GM23248 (cell line): ENCODE measurements at regions not wholly inside any gene's neighbourhood (a gene's known extent, or its start where the extent isn't known, plus 50 kb on each side); places are given as distances from the start of the nearest gene placed in this dataset.

Source experiments
- DNase-seq: peaks from one replicate; pipeline ENCODE4 v3.0.0-alpha.2; 2015
- H2AFZ ChIP-seq: fragments of 200-600 bp; sonication (generic); 2 replicates; pipeline ENCODE4 v1.6.1; 2016; ENCODE audit warnings: antibody characterized with exemption
- H3F3A ChIP-seq: fragments of 200-600 bp; sonication (generic); 2 replicates; pipeline ENCODE4 v1.6.1; 2016; ENCODE audit warnings: mild to moderate bottlenecking, antibody characterized with exemption, mixed run types; ENCODE audit not compliant: insufficient read depth
- H3K27ac ChIP-seq: fragments of 200-600 bp; sonication (generic); 2 replicates; pipeline ENCODE4 v1.5.1; 2016; ENCODE audit warnings: mild to moderate bottlenecking
- H3K27me3 ChIP-seq: fragments of 200-600 bp; sonication (generic); replicated peaks from 2 replicates; pipeline ENCODE4 v1.6.1; 2016; ENCODE audit warnings: mild to moderate bottlenecking; ENCODE audit not compliant: insufficient read depth
- H3K36me3 ChIP-seq: fragments of 200-600 bp; sonication (generic); 2 replicates; pipeline ENCODE4 v1.6.1; 2016; ENCODE audit warnings: low read depth, mild to moderate bottlenecking
- H3K4me1 ChIP-seq: fragments of 200-600 bp; sonication (generic); 2 replicates; pipeline ENCODE4 v1.6.1; 2016; ENCODE audit warnings: mild to moderate bottlenecking; ENCODE audit not compliant: insufficient read depth
- H3K4me2 ChIP-seq: fragments of 200-600 bp; sonication (generic); one replicate; pipeline ENCODE4 v1.6.1; 2016; ENCODE audit warnings: mild to moderate bottlenecking; ENCODE audit not compliant: unreplicated experiment
- H3K4me3 ChIP-seq: fragments of 200-600 bp; sonication (generic); 2 replicates; pipeline ENCODE4 v1.5.1; 2016; ENCODE audit warnings: mild to moderate bottlenecking
- H3K79me2 ChIP-seq: fragments of 200-600 bp; sonication (generic); 2 replicates; pipeline ENCODE4 v1.6.1; 2016; ENCODE audit warnings: mild to moderate bottlenecking; ENCODE audit not compliant: insufficient read depth
- H3K9ac ChIP-seq: fragments of 200-600 bp; sonication (generic); 2 replicates; pipeline ENCODE4 v1.6.1; 2016; ENCODE audit warnings: mild to moderate bottlenecking
- H3K9me2 ChIP-seq: fragments of 200-600 bp; sonication (generic); 2 replicates; pipeline ENCODE4 v1.6.1; 2016; ENCODE audit warnings: mixed run types, mild to moderate bottlenecking, moderate library complexity; ENCODE audit not compliant: insufficient read depth
- H3K9me3 ChIP-seq: fragments of 200-600 bp; sonication (generic); one replicate; pipeline ENCODE4 v1.6.1; 2017; ENCODE audit warnings: low read depth
- H4K20me1 ChIP-seq: fragments of 200-600 bp; sonication (generic); 2 replicates; pipeline ENCODE4 v1.6.0; 2016; ENCODE audit not compliant: insufficient read depth
- EZH2 ChIP-seq: fragments of 200-600 bp; sonication (generic); IDR thresholded peaks from 2 replicates; pipeline ENCODE4 v1.6.1; 2018; ENCODE audit warnings: antibody characterized with exemption, mild to moderate bottlenecking; ENCODE audit not compliant: insufficient read depth, poor library complexity, severe bottlenecking
- EZH2phosphoT487 ChIP-seq: fragments of 200-600 bp; sonication (generic); IDR thresholded peaks from 2 replicates; pipeline ENCODE4 v1.6.1; 2018; ENCODE audit warnings: antibody characterized with exemption, moderate library complexity, mild to moderate bottlenecking, low read depth; ENCODE audit not compliant: insufficient read depth
- WGBS, 2 experiments: methylation state at CpG; one replicate each; pipeline ENCODE4 v1.1.6; 2015 to 2017; ENCODE audit warnings: low lambda C conversion rate in 2 of 2, low coverage in 1 of 2; ENCODE audit errors: missing lambda C conversion rate in 2 of 2; 5-methylcytosine and 5-hydroxymethylcytosine counted together
- in situ Hi-C: fragments of 300-500 bp; cut with MboI; formaldehyde crosslinking; loops from 2 replicates; pipeline ENCODE4 v1.15.0; 2020

GRCh38 chr3:38966811-38967692 lies 84.7 kb downstream of the SCN11A start:
- Histone ChIP-seq H3K9me2 (no peaks in the 10 kb centered on the region), H2AFZ (no peak overlapping the region), H3K27ac (no peak overlapping the region), H3K79me2 (no peaks in the 10 kb centered on the region), H3K4me1 (no peaks in the 10 kb centered on the region), H3K36me3 (no peaks in the 10 kb centered on the region), H3K27me3 (no peaks in the 10 kb centered on the region), H3K4me3 (no peak overlapping the region), H3K9ac (no peak overlapping the region), H4K20me1 (no peaks in the 10 kb centered on the region), H3K4me2 (no peak overlapping the region), H3F3A (no peaks in the 10 kb centered on the region), H3K9me3 (no peaks in the 10 kb centered on the region)
- in situ Hi-C loops: no loop called here
- WGBS, 2 experiments: 46 to 49% methylated on average over 4 of the region's 4 CpGs
- no peak for TF ChIP-seq EZH2
- no peak for TF ChIP-seq EZH2phosphoT487
- DNase-seq: peak; percentile 22

- Histone ChIP-seq H3K79me2 (no peaks in the 10 kb centered on the region), H3K36me3 (no peaks in the 10 kb centered on the region), H3K4me2 (no peak overlapping the region), H3K27ac (no peak overlapping the region), H3K4me1 (no peaks in the 10 kb centered on the region), H3K9me3 (no peaks in the 10 kb centered on the region), H2AFZ (no peak overlapping the region), H3K27me3 (no peaks in the 10 kb centered on the region), H3K9me2 (no peaks in the 10 kb centered on the region), H3K9ac (no peak overlapping the region), H3K4me3 (no peak overlapping the region), H3F3A (no peaks in the 10 kb centered on the region), H4K20me1 (no peaks in the 10 kb centered on the region)
- no peak for TF ChIP-seq EZH2
- no peak for TF ChIP-seq EZH2phosphoT487
- in situ Hi-C loops: no loop called here
- no peak for DNase-seq
- WGBS, 2 experiments: 44 to 48% methylated on average over 4 of the region's 4 CpGs
Observed at GRCh38 chr3:38964646-38965045, 87.1 kb downstream of the SCN11A start.

- Histone ChIP-seq H2AFZ (no peak overlapping the region), H3K79me2 (no peaks in the 10 kb centered on the region), H3K4me1 (no peaks in the 10 kb centered on the region), H3K4me3 (no peak overlapping the region), H3K9me3 (no peaks in the 10 kb centered on the region), H3K9me2 (no peaks in the 10 kb centered on the region), H3F3A (no peaks in the 10 kb centered on the region), H4K20me1 (no peaks in the 10 kb centered on the region), H3K27me3 (no peaks in the 10 kb centered on the region), H3K9ac (no peak overlapping the region), H3K4me2 (no peak overlapping the region), H3K36me3 (no peaks in the 10 kb centered on the region), H3K27ac (no peak overlapping the region)
- no peak for DNase-seq
- 72 to 77% methylated on average over 5 of the region's 5 CpGs for WGBS, 2 experiments
- in situ Hi-C loops: no loop called here
- TF ChIP-seq EZH2phosphoT487 (no peak), EZH2 (no peak)
Observed at GRCh38 chr3:38964204-38964603, 87.5 kb downstream of the SCN11A start.

- H3K9ac ChIP-seq: no peak overlapping the region
- TF ChIP-seq EZH2phosphoT487 (no peak), EZH2 (no peak)
- H3K4me2 ChIP-seq: no peak overlapping the region
- H3K79me2 ChIP-seq: no peaks in the 10 kb centered on the region
- in situ Hi-C loops: no loop called here
- 5 to 10% methylated on average over 5 of the region's 5 CpGs for WGBS, 2 experiments
- no peaks in the 10 kb centered on the region; the same call in 1 of the 2 replicates for H3K27me3 ChIP-seq
- H3K36me3 ChIP-seq: no peaks in the 10 kb centered on the region
- no peaks in the 10 kb centered on the region for H3K9me2 ChIP-seq
- DNase-seq: peak; percentile 61
- no peaks in the 10 kb centered on the region for H3F3A ChIP-seq
- H3K4me3 ChIP-seq: no peak overlapping the region
- no peak overlapping the region for H3K27ac ChIP-seq
- H3K4me1 ChIP-seq: no peaks in the 10 kb centered on the region
- no peaks in the 10 kb centered on the region for H3K9me3 ChIP-seq
- H4K20me1 ChIP-seq: no peaks in the 10 kb centered on the region
- H2AFZ ChIP-seq: peak overlapping the region; percentile 61
Observed at GRCh38 chr3:38960953-38961622, 90.7 kb downstream of the SCN11A start.
